HG03280 (cell line): ENCODE measurements at regions not wholly inside any gene's neighbourhood (a gene's known extent, or its start where the extent isn't known, plus 50 kb on each side); places are given as distances from the start of the nearest gene placed in this dataset.

Source experiments
- ATAC-seq: cut with Tn5 transposase; IDR thresholded peaks from one replicate; pipeline ENCODE4 v1.9.1; 2021; ENCODE audit warnings: mild to moderate bottlenecking, moderate library complexity; ENCODE audit not compliant: unreplicated experiment

DNA sequence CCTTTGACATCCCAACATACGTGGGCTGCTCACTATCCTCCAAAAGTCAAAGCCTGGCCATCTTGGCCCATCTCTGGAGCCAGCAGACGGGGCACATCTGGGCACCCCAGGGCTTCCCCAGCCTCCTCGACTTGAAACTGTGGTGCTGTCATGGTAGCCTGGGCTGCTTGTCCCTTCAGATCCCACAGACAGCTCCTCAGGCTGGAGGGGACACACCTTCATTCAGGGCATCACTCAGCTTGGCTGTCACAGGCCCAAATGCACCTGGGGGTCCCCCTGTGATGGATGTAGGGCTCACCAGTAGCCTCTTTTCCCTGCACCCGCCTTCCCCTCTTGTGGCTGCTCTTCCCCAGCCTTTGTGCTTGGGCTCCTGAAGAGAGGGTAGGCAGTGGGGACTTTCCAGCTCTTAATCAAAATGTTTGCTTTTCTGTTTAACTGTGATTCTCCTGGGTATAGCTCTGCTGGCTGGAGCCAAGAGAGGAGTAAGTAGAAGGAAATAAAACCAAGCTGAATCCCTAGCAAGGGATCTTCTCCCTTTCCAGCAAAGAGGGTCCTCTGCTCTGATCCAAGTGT lies 92.3 kb downstream of the GYPC start:
- ATAC-seq, result no peak

DNA sequence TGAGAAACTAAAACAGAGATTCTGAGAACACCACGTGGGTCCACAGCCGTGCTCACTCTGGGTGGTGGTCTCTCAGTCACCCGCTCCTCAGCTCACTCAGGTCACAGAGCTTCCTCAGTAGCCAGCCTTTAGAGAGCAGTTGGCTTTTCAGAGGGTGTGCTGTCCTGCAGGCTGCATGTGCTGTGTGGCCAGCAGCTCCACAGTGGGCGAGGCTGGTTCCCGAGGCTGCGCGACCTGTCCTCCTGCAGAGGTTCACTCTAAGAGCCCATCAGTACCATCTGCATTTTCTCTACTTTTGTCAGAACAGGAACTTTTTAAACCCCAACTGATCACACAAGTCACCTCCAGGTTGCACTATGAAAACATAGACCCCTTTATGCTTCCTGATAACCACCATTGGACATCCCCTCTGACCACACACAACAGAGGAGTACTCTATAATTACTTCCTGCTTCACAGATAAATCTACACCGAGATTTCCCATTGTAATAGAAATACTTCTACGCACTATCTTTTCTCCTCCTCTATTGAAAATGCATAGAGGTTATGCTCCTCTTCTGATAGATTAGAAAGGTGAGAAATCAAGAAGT lies 93.1 kb downstream of the GYPC start:
- ATAC-seq, result no peak

DNA sequence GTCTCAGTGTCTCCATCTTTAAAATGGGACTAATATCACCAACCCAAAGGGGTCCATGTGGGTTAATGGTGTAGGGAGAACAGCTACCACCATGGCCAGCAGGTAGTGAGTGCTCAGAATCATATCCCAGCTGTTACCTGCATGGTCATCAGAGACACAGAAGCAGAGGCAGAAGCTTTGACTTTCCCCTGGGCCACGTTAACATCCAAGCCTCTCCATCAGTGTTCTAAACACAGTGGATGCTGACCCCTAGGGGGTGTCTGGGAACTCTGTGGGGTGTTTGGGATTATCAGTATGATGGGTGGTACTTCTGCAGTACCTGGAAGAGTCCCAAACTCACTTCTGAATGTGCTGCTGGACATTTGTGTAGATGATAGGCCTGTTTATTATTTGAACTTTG lies 93.6 kb downstream of the GYPC start:
- ATAC-seq, result peak; percentile 54

DNA sequence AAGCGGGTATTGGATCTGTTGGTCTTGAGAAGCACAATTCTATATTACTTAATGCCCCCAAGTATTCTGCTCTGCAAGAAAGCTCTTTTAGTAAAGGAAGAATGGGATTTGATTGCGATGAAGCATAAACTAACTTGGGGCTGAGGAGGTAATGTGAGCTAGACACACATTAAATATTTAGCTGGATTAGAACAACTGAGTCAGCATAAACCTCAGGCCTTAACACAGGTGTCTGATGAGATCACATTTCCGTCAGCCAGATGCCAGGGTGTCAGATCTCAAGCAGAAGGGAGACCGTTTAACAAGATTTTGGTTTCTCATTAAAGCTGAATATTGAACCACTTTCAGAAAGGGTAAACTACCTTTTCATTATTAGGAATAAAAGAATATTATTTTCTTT lies 94.5 kb downstream of the GYPC start:
- ATAC-seq, result no peak

DNA sequence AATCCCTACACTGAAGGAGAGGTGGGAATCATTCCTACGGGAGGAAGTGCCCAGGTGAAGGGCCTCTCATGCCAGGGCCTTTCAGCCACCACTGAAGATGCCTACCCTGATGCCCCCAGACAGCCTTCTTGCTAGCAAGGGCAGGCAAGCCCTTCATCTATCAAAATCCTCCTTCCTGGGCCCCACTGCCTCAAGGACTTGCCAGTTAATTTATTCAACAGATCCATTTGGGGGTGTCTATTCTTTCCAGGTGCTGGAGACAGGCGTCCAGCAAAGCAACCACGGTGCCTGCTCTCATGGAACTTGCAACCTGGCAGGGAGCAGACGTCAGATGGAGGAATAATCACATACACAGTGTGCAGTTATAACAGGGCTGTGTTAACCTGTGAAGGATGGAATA lies 95.5 kb downstream of the GYPC start:
- no peak for ATAC-seq

DNA sequence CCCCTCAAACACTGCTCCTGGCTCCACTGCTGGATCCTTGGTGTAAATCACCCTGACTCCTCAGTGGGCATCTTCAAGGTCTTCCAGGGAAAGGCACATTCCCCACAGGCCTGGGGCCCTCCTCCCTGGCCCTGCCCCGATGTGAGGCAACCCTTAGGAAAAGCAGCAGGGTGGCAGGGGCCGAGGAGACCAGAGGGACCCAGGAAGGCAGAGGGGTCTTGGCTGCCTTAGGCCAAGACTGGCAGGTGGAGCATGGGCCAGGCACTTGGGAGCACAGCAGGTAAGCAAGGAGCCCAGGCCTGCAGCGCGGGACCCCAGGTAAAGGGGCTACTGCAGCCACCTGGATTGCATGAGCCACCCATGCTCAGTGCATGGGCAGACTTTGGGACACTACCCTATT lies 96.9 kb downstream of the GYPC start:
- ATAC-seq, result no peak

DNA sequence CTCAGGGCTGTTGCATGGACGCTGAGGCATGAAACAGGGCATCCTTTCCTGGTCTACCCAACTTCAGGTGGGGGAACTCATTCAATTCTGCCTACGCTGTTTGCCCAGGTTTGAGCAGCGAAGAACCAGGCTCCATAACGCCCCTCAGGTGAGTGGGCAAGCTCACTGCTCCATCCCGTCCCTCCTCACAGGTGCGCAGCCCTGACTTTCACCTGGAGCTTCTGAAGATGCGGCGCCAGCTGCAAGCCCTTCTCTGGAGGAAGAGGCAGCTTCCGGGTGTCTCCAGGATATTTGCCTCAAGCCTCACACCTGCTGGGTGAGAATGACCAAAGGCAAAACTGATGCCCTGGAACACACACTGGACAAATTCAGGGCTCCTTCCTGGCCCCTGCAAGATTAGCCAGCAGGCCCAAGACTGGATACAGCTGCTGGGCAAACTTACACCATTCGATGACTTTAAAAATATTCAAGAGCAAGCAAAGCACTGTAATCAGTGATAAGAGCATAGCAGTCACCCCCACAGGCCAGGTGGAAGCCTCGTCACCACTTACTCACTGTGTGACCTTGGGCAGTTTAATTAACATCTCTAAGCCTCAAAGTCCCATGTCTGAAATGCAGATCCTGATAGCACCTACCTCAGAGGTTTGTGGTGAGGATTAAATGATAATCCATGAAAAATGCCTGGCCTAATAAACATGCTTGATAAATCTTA lies 97.7 kb downstream of the GYPC start:
- no peak for ATAC-seq

DNA sequence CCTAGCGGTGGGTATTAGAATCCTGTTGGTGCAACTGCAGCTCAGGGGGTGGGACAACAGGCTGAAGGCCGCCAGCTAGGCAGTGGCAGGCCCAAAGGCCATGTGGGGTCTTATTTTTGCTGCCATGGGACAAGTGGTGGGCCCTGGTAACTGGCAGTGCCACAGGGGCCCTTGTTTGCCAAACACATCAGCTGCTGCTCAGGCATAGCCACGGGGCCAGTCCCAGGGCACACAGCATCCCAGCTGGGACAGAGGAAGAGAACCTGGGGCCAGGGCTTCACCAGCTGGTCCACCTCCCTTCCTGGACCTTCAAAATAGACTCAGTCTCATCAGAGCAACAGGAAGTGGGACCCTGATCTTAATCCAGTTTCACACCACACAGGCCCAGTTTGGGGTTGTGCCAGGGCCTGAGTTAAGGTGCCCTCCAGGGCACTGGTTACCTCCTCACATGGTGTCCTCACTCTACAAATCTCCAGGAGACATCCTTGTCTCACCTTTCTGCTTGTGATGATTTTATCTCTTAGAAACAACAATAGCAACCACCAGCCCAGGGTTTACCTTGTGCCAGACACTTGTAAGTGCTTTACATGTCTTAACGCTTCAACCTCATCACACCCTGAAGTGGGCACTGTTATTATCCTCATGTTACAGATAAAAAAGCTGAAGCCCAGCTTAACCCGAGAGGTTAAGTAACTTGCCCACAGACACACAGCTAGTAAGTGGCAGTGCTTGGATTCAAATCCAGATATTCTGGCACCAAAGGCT lies 98.5 kb downstream of the GYPC start:
- ATAC-seq, result no peak

DNA sequence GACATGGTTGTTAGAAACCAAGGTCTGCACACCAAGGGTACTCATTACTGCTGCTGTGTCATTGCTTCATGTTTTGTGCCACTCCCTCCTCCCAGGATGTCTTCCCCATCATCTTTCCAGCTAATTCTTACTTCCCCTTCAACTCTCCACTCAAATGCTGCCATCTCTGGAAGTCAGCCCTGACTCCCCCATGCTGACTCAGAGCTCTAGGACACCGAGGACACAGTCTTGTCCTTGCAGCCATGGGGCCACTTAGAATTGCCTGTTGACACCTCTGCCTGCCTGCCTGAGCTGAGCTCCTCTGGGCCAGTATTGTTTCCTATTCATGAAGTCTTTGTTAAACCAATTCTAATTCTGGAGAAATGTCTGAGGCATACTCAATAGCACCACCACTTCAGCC lies 100.2 kb downstream of the GYPC start:
- no peak for ATAC-seq

DNA sequence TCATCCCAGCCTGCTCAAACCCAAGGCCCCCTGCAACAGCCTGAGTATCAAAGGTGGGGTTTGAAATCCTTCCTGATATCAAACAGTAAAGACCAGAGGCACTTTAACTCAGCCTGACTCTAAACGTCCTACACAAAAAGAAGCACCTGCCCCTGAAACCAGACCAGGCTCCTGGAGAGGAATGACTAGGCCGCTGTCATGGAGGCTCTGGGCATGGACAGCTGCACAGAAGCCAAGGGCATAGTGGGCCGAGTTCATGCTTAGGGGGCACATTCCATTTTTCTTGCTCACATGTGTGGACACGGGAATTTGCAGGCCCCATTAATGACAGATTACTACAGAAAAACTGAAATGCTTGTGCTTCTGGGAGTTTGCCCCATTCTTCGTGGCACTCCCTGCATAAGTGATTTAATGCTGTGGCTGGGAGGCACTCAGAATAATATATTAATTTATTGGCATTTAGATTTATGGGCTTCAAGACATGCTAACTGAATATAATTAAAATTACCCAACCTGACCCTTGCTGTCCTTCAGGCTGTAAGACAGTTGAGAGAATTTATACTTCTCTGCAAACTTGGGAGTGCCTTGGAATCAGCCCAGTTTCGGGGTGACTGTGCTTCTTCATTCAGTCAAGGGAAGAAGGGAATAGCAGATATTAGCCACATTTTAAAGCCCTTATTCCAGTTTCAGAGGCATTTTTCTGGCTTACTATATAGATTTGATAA lies 105.5 kb downstream of the GYPC start:
- ATAC-seq, result no peak

DNA sequence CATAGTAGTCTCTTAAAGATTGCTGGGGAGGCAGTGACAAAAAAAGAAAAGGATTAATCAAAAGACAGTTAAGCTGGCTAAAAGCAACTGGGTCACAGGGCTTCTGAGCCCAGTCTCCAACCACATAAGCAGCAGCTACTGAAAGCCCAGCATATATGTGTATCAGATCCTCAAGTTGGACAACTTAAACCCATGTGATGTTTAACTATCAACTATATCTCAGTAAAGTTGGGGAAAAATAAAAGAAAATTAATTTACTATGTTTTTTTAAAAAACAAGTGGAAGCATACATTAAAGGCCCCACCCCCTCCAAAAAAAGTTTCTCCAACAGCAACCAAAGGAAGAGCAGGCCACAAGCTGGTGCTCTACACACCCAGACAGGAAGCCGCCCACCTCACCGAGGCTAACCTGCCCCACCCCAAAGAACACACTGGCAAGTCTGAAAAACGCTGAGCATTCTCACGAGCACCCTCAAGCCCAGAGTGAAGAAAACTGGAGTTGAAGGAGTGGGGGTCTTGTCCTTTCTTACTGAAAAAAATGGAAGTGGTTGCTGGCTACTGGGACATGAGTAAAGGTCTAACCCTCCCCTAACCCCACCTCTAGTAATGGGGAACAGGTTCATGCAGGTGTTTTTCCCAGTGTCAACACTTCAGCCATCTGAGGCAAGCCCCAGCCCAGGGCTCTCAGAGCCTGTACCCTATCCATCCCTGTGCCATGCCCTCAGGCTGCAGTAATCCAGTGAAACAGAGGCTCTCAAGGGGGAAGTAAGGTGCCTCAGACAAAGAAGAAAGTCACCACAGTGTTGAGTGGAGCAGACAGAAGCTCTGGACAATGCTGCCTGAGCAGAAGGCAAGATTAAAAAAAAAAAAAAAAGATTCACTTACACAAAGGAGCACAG lies 106.3 kb downstream of the GYPC start:
- no peak for ATAC-seq

DNA sequence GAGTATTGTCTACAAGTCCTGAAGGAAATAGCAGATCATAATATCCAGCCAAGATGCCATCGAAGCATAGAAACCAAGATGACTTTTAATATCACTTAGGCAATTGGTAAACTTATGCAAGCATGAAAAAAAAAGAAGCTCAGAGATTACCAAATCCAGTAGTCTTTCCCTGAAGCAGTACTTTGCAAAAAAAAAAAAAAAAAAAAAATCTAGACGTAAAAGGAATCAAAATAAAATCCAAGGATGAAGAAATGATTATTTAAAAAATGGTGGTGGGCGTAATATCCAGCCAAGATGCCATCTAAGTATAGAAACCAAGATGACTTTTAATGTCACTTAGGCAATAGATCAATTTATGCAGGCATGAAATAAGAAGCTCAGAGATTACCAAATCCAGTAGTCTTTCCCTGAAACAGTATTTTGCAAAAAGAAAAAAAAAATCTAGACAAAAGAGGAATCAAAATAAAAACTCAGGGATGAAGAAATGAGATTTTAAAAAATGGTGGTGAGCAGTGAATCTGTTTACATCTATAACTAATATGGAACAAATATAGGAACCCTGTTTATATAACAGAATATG lies 108.8 kb downstream of the GYPC start:
- no peak for ATAC-seq

DNA sequence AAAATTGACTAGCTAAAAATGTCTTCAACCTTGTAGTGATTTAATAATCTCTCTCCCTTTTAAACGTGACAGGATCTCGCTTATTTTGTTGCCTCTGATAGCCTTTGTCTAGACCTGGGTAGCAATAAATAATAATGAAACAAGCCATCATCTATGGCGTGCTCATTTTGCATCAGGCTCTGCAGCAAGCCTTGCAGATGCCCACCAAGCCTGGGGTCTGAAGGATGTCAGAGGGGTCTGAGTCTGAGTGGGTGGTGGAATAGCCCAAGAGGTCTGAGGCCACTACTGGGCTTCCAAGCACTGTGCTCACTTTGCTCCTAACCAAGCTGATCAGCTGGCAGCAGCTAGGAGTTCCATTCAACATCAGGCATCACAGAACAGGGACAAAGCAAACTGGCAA lies 109.4 kb downstream of the GYPC start:
- no peak for ATAC-seq

DNA sequence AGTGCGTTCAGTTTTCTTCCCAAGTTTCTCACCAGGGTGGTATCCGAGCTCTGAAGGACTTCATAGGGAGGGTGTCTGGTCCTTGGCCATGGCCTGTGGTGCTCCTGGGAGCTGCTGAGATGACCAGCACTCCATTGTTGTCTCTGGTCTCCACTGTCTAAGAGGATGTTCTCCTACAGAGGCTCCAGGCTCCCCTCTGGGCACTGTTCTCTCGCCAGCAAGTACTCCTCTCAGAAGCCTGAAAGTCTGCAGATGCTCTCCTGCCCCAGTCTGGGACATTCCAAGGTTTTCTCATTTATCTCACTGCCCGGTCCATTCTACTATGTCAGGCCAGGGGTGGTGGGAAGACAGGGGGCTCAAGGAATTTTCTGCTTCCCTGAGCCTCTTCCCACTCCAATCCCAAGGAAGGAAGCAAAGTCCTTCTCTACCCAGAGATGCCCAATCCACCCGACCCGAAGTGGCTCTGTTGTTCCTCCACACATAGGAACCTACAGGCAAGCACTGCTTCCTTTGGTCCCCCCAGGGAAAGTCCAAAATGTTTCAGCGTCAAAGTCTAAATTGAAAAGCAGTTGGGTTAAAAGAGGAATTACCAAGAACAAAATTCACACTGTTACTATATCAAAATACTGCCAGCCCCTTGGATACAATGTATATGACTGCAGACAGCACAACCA lies 110.5 kb downstream of the GYPC start:
- ATAC-seq, result no peak

DNA sequence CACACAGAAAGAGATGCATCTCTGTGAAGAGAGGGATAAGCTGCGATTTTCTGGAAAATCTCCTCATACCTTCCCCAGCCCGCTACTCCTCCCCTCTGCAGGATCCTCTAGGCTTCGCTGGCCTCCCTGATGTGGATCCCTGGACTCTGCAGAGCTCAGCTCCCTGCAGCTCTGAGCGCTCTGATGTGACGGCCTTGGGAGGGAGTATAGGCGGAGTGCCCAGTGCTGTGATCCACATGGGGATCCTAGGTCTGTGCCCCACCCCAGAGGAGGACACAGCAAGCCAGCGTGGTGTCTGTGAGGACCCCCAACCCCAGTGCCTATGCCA lies 111.0 kb downstream of the GYPC start:
- no peak for ATAC-seq

DNA sequence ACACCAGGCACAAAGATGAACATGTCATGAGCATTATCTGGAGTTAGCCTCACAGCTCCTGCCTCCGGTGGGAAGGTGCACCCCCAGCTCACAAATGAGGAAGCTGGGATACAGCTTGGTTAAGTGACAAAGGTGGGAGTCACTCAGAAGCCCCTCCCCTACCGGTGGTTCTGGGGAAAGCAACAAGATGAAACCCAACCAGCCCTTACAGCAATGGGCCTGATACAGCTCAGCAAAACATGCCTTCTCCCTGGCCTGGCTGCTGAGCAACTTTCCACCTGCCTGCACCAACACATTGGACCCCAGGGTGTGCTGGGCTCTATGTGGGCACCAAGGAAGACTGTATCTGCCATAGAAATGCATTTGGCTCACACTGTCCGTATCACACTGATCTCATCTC lies 113.2 kb downstream of the GYPC start:
- no peak for ATAC-seq

DNA sequence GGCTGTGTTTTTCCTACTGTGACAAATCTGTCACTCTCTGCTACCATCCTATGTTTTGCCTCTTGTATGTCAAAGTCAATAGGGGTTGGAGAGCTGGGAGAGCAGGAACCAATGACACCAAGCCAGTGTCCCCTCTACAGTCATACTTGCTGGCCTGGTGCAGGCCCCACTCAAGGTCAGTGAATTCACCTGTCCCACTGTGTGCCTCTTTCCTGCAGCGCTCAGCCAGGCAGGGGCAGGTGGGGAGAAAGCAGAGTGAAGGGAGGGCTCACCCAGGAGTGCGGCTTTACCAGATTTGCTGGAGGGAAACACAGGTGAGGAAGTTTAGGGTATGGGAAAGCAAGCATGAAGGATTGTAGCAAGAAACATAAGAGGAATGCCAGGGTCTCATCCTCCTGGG lies 114.5 kb downstream of the GYPC start:
- no peak for ATAC-seq

DNA sequence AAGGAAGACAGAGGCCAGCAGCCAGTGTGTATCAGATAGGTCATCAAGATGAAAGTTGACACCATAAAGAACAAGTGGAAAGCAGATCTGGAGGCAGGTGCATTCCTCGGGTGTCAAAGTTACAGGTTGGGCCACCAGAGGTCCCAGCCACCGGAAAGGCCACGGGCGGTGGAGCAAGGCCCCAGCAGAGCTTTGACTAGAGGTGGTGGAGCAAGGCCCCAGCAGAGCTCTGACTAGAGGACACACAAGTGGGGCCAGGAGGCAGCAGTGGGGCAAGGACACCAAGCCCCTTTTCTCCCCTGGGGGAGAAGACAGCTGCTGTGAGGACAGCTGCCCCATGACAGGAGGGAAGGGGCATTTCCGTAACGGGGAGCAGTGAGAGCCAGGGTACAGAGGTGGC lies 115.1 kb downstream of the GYPC start:
- ATAC-seq, result no peak

DNA sequence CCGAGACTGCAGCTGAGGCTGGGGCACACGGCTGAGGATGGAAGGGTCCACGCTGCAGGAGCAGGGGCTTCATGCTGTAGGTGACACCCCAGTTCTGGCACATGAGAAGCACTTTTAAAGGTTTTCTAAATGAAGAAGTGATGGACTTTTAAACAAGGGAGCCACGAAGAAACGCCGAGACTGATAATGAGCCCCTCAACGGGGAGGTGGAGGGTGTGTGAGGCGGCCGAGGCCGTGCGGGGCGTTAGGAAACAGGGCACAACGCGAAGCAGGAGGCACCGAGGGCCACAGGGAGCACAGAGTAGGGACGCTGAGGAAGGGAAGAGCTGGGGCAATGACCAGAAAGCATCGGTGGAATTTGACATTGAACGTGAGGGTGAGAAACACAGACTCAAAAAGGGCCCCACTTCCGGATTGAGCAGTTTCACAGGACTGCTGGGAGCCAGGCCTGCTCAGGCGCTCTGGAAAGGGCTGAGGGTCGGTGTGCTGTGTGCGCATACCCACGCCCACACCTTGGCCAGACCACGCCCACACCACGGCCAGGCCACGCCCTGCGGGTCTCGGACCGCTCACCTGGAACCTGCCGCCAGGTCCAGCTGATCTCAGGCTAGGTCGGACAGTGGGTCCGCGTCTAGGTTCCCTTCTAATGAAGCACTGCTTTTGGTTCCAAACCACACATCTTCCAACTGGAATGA lies 115.7 kb downstream of the GYPC start:
- ATAC-seq, result no peak
